MM.1S (cell line): ENCODE measurements at regions not wholly inside any gene's neighbourhood (a gene's known extent, or its start where the extent isn't known, plus 50 kb on each side); places are given as distances from the start of the nearest gene placed in this dataset.

Source experiments
- DNase-seq: peaks from one replicate; pipeline ENCODE4 v3.0.0-alpha.2; 2015
- H2AFZ ChIP-seq: fragments of 300-600 bp; sonication (generic); 2 replicates; pipeline ENCODE4 v1.6.0; 2016; ENCODE audit warnings: antibody characterized with exemption, low read length
- H3F3A ChIP-seq: fragments of 300-600 bp; sonication (generic); 2 replicates; pipeline ENCODE4 v1.6.1; 2016; ENCODE audit warnings: mild to moderate bottlenecking, antibody characterized with exemption, low read length, moderate library complexity, mixed read lengths; ENCODE audit not compliant: insufficient read depth
- H3K27ac ChIP-seq: fragments of 300-600 bp; sonication (generic); 2 replicates; pipeline ENCODE4 v1.5.1; 2016; ENCODE audit warnings: mild to moderate bottlenecking, low read length
- H3K27me3 ChIP-seq: fragments of 300-600 bp; sonication (generic); replicated peaks from 2 replicates; pipeline ENCODE4 v1.6.0; 2016; ENCODE audit warnings: low read length; ENCODE audit not compliant: insufficient read depth
- H3K36me3 ChIP-seq: fragments of 300-600 bp; sonication (generic); replicated peaks from 2 replicates; pipeline ENCODE4 v1.6.1; 2016; ENCODE audit warnings: mild to moderate bottlenecking, low read length, mixed read lengths; ENCODE audit not compliant: insufficient read depth
- H3K4me1 ChIP-seq: fragments of 300-600 bp; sonication (generic); 2 replicates; pipeline ENCODE4 v1.6.1; 2016; ENCODE audit warnings: low read length, mixed read lengths
- H3K4me2 ChIP-seq: fragments of 300-600 bp; sonication (generic); 2 replicates; pipeline ENCODE4 v1.6.0; 2016; ENCODE audit warnings: low read depth, low read length
- H3K4me3 ChIP-seq: fragments of 300-600 bp; sonication (generic); 2 replicates; pipeline ENCODE4 v1.5.1; 2016; ENCODE audit warnings: low read length, mixed read lengths
- H3K79me2 ChIP-seq: fragments of 300-600 bp; sonication (generic); 2 replicates; pipeline ENCODE4 v1.6.1; 2016; ENCODE audit warnings: mixed run types, low read length, mixed read lengths
- H3K9ac ChIP-seq: fragments of 300-600 bp; sonication (generic); 2 replicates; pipeline ENCODE4 v1.6.1; 2016; ENCODE audit warnings: low read length, mixed read lengths
- H3K9me2 ChIP-seq: fragments of 300-600 bp; sonication (generic); replicated peaks from 2 replicates; pipeline ENCODE4 v1.6.1; 2016; ENCODE audit warnings: mild to moderate bottlenecking, low read length, mixed read lengths; ENCODE audit not compliant: insufficient read depth
- H3K9me3 ChIP-seq: fragments of 300-600 bp; sonication (generic); replicated peaks from 2 replicates; pipeline ENCODE4 v1.6.1; 2016; ENCODE audit warnings: mild to moderate bottlenecking, low read length, mixed read lengths; ENCODE audit not compliant: insufficient read depth
- H4K20me1 ChIP-seq: fragments of 300-600 bp; sonication (generic); 2 replicates; pipeline ENCODE4 v1.6.1; 2016; ENCODE audit warnings: mild to moderate bottlenecking, low read length, moderate library complexity, mixed read lengths; ENCODE audit not compliant: insufficient read depth
- EZH2 ChIP-seq: fragments of 300-600 bp; sonication (generic); optimal IDR thresholded peaks from 2 replicates; pipeline ENCODE3; 2017; ENCODE audit warnings: low read depth, mild to moderate bottlenecking, antibody characterized with exemption, low read length, mixed read lengths
- EZH2phosphoT487 ChIP-seq: fragments of 300-600 bp; sonication (generic); IDR thresholded peaks from 2 replicates; pipeline ENCODE4 v1.6.1; 2018; ENCODE audit warnings: antibody characterized with exemption, low read length
- TF ChIP-seq, protein P1 (sequence below): fragments of 300-600 bp; sonication (generic); IDR thresholded peaks from 2 replicates; pipeline ENCODE4 v1.5.1; 2016; ENCODE audit warnings: antibody characterized with exemption, low read length, mixed read lengths

DNA sequence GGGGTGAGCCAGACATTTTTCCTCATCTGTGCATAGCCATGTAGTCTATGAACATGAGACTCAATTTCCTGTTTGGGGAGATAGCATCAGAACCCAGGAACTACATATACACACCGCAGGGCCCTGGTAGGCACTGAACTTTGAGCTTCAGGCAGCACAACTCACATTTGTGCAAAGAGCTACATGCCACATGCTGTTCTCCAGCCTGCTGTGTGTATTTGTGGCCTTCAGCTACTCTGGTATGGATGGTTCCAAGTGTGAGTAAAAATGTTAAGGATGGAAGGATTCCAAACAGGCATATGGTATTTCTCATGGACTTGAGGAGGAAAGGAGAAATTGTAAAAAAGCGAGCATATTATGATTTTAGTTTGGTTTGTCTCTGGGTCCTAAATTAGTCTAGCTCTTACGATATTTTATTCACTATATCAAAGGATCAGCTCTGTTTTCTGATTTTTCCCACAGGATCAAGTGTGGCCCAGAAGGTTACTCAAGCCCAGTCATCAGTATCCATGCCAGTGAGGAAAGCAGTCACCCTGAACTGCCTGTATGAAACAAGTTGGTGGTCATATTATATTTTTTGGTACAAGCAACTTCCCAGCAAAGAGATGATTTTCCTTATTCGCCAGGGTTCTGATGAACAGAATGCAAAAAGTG, 422.4 kb upstream of the OR4E1 start:
- H3K9me3 ChIP-seq, result no peaks in the 10 kb centered on the region
- TF ChIP-seq, protein P1, sequence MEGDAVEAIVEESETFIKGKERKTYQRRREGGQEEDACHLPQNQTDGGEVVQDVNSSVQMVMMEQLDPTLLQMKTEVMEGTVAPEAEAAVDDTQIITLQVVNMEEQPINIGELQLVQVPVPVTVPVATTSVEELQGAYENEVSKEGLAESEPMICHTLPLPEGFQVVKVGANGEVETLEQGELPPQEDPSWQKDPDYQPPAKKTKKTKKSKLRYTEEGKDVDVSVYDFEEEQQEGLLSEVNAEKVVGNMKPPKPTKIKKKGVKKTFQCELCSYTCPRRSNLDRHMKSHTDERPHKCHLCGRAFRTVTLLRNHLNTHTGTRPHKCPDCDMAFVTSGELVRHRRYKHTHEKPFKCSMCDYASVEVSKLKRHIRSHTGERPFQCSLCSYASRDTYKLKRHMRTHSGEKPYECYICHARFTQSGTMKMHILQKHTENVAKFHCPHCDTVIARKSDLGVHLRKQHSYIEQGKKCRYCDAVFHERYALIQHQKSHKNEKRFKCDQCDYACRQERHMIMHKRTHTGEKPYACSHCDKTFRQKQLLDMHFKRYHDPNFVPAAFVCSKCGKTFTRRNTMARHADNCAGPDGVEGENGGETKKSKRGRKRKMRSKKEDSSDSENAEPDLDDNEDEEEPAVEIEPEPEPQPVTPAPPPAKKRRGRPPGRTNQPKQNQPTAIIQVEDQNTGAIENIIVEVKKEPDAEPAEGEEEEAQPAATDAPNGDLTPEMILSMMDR, result no peak
- TF ChIP-seq EZH2 (no peak), EZH2phosphoT487 (no peak)
- peaks cover 39% of the 10 kb centered on the region for H3K4me1 ChIP-seq
- no peaks in the 10 kb centered on the region for H3K9me2 ChIP-seq
- peak overlapping the region; percentile 74 for H3K4me2 ChIP-seq
- peak overlapping the region; percentile 39; the same call in 1 of the 2 replicates for H3K4me3 ChIP-seq
- H2AFZ ChIP-seq, result peak overlapping the region; percentile 42
- H3K9ac ChIP-seq, result peak overlapping the region; percentile 21; the same call in 1 of the 2 replicates
- H3K36me3 ChIP-seq, result no peaks in the 10 kb centered on the region
- H3K79me2 ChIP-seq, result no peaks in the 10 kb centered on the region
- no peaks in the 10 kb centered on the region for H3K27me3 ChIP-seq
- H3F3A ChIP-seq, result 0 out of 2 replicates have a peak, but pooled peaks cover 10% of the 10 kb centered on the region
- H3K27ac ChIP-seq, result peak overlapping the region; percentile 51; the same call in 1 of the 2 replicates
- no peak for DNase-seq
- H4K20me1 ChIP-seq, result no peaks in the 10 kb centered on the region

DNA sequence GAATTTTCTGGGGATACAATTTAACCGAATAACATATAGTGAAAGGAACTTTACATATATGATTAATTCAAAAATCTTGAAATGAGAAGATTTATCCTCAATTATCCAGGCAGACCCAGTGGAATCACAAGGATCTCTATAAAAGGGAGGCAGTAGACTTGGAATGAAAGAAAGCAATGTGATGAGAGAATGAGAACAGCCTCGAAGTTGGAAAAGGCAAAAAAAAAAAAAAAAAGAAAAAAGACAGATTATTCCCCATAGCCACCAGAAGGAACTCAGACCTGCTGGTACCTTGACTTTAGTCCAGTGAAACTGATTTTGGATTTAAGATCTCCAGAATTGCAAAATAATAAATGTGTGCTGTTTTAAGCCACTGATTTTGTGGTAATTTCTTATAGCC, 416.3 kb upstream of the OR4E1 start:
- Histone ChIP-seq H3K27ac (no peak overlapping the region), H3F3A (no peaks in the 10 kb centered on the region), H3K9ac (no peak overlapping the region), H2AFZ (no peak overlapping the region), H4K20me1 (no peaks in the 10 kb centered on the region), H3K79me2 (no peaks in the 10 kb centered on the region), H3K4me2 (no peak overlapping the region), H3K36me3 (no peaks in the 10 kb centered on the region), H3K4me1 (no peaks in the 10 kb centered on the region), H3K9me2 (no peaks in the 10 kb centered on the region), H3K4me3 (no peak overlapping the region), H3K27me3 (no peaks in the 10 kb centered on the region), H3K9me3 (no peaks in the 10 kb centered on the region)
- TF ChIP-seq, protein P1, result no peak
- TF ChIP-seq EZH2 (no peak), EZH2phosphoT487 (no peak)
- DNase-seq, result no peak

DNA sequence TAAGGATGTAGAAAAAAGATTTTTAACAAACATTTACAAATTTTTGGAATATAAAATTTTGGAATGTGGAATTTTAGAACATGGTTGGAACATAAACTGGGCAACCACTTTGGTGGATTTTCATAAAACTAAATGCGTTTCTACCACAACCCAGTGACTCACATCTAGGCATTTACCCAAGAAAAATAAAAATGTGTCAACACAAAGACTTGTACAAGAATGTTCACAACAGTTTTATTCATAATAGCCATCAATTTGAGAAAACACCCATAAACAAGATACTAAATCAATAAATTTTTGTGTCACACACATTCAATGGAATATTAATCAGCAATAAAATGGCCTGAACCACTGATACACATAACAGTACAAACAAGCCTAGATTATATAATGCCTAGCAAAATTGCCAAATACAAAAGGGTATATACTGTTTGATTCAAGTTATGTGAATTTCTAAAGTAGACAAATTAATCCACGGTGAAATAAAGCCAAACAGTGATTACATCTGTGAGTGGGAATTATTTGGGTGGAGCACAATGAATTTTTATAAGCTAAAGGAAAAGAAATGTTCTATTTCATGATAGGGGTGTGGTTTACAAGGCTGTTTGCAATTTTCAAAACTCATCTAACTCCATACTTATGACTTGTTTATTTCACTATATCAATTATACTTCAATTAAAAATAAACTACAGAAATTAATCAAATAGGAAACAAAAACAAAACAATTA, 415.2 kb upstream of the OR4E1 start:
- Histone ChIP-seq H3K36me3 (no peaks in the 10 kb centered on the region), H2AFZ (no peak overlapping the region), H3K9me3 (no peaks in the 10 kb centered on the region), H3F3A (no peaks in the 10 kb centered on the region), H4K20me1 (no peaks in the 10 kb centered on the region), H3K27me3 (no peaks in the 10 kb centered on the region), H3K79me2 (no peaks in the 10 kb centered on the region), H3K4me3 (no peak overlapping the region), H3K4me1 (no peaks in the 10 kb centered on the region), H3K4me2 (no peak overlapping the region), H3K9me2 (no peaks in the 10 kb centered on the region), H3K9ac (no peak overlapping the region), H3K27ac (no peak overlapping the region)
- TF ChIP-seq EZH2, result no peak
- TF ChIP-seq, protein P1, result no peak
- no peak for TF ChIP-seq EZH2phosphoT487
- DNase-seq, result no peak
